Type B pancreatic cell (in vitro differentiated cells): ENCODE measurements at regions not wholly inside any gene's neighbourhood (a gene's known extent, or its start where the extent isn't known, plus 50 kb on each side); places are given as distances from the start of the nearest gene placed in this dataset.

Experiments
- DNase-seq: peaks from one replicate; pipeline ENCODE4 v3.0.0; 2021; ENCODE audit warnings: mixed read lengths; ENCODE audit not compliant: unreplicated experiment; ENCODE audit errors: extremely low spot score
- H3K27ac Mint-ChIP-seq: 2 replicates; pipeline ENCODE4 v1.8.0; 2021; ENCODE audit warnings: mild to moderate bottlenecking, mixed read lengths
- H3K27me3 Mint-ChIP-seq: 2 replicates; pipeline ENCODE4 v1.8.0; 2021; ENCODE audit warnings: mixed read lengths
- H3K36me3 Mint-ChIP-seq: 2 replicates; pipeline ENCODE4 v1.8.0; 2021; ENCODE audit warnings: mixed read lengths
- H3K4me1 Mint-ChIP-seq: one replicate; pipeline ENCODE4 v1.8.0; 2021; ENCODE audit warnings: mixed read lengths; ENCODE audit not compliant: unreplicated experiment
- H3K4me3 Mint-ChIP-seq: 2 replicates; pipeline ENCODE4 v1.8.0; 2021; ENCODE audit warnings: mild to moderate bottlenecking, mixed read lengths
- H3K9me3 Mint-ChIP-seq: 2 replicates; pipeline ENCODE4 v1.8.0; 2021; ENCODE audit warnings: mixed read lengths
- CTCF ChIP-seq: fragments of 200-600 bp; sonication (generic); conservative IDR thresholded peaks from 2 replicates; pipeline ENCODE4 v1.5.0; 2021; ENCODE audit warnings: antibody characterized with exemption, mild to moderate bottlenecking

GRCh38 chr10:121036431-121036830 lies 185.3 kb downstream of the WDR11 start:
- Mint-ChIP-seq H3K27me3 (no peaks in the 10 kb centered on the region), H3K4me1 (peaks cover 20% of the 10 kb centered on the region), H3K4me3 (peak overlapping the region; percentile 68), H3K27ac (peak overlapping the region; percentile 78), H3K9me3 (peaks cover 20% of the 10 kb centered on the region), H3K36me3 (peaks cover 3% of the 10 kb centered on the region)
- no peak for DNase-seq
- no peak for TF ChIP-seq CTCF

- Mint-ChIP-seq H3K4me1 (peaks cover 23% of the 10 kb centered on the region), H3K27ac (no peak overlapping the region), H3K36me3 (no peaks in the 10 kb centered on the region), H3K4me3 (no peak overlapping the region), H3K9me3 (peaks cover 11% of the 10 kb centered on the region), H3K27me3 (no peaks in the 10 kb centered on the region)
- DNase-seq: no peak
- TF ChIP-seq CTCF: no peak
Observed at GRCh38 chr10:121041499-121041898, 190.3 kb downstream of the WDR11 start.

DNA sequence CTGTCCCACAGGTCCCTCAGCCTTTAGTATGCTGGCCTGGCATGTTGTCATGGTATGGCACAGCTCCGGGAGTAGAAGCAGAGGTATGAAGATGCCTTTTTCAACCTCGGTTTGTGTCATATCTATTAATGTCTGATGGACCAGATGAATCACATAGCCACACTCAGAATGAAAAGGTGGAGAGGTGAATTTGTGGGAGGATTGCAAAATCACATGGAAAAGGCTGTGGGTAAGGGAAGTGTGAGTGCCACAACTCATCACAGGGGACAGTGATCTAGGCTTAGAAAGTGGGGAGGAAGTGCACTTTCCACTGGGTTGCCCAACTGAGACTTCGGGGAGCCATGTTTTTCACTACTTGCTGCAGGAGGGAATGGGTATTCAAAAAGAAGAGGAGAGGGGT lies 190.7 kb downstream of the WDR11 start:
- H3K36me3 Mint-ChIP-seq: no peaks in the 10 kb centered on the region
- no peak for DNase-seq
- H3K4me3 Mint-ChIP-seq: no peak overlapping the region
- H3K4me1 Mint-ChIP-seq: peaks cover 19% of the 10 kb centered on the region
- no peaks in the 10 kb centered on the region for H3K27me3 Mint-ChIP-seq
- H3K27ac Mint-ChIP-seq: no peak overlapping the region
- no peak for TF ChIP-seq CTCF
- H3K9me3 Mint-ChIP-seq: peaks cover 11% of the 10 kb centered on the region

DNA sequence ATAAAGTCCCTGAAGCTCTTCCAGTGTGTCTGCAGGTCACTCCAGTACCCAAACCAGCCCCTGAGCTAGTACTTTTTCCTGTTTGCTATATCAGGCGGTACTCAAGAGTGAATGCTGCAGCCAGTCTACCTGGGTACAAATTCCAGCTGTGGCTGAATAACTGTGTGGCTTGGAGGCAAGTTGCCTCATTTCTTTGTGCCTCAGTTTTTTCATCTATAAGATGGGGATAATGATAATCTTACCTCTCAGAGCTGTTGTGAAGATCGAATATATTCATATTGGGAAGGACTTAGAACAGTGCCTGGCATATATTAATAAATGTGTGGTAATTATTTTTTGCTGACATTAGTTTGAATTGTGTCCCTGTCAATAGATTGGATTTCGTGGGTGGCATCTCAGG lies 191.2 kb downstream of the WDR11 start:
- Mint-ChIP-seq H3K4me3 (no peak overlapping the region), H3K36me3 (no peaks in the 10 kb centered on the region), H3K4me1 (peaks cover 14% of the 10 kb centered on the region), H3K9me3 (peaks cover 11% of the 10 kb centered on the region), H3K27ac (no peak overlapping the region), H3K27me3 (no peaks in the 10 kb centered on the region)
- no peak for DNase-seq
- no peak for TF ChIP-seq CTCF

DNA sequence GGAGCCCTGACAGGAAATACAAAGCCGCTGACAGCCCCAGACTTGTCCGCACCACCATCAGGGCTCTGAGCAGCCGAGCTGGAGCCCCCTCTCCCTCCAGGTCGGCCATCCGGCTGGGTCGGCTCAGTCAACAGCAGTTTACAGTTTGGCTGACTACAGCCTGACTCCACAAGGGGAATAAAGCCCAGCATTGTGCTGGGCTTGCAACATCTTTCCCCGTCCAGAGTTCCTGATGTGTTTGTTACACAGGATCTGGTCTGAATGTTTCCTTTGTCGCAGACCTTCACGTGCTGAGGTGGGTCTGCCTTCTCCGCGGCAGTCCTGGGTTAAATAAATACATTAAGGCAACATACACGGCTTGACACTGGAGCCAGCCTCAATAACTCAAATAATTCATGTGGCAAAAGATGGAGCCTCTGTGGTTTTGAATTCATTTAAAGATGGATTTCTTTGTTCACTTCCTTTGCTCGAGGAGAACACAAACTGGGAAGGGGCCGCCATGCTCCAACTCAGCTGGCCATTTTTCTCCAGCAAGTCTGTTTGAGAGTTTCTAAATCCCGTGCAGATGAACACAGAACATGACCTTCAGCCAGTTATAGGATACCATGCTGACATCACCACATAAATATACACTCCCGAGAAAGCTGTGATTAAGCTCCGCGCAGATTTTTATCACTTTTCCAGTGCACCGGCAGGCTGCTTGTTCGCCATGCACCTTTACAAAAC lies 192.1 kb downstream of the WDR11 start:
- H3K36me3 Mint-ChIP-seq: peaks cover 4% of the 10 kb centered on the region
- no peak for DNase-seq
- peaks cover 9% of the 10 kb centered on the region for H3K9me3 Mint-ChIP-seq
- H3K4me3 Mint-ChIP-seq: peak overlapping the region; percentile 42
- peaks cover 9% of the 10 kb centered on the region for H3K4me1 Mint-ChIP-seq
- H3K27me3 Mint-ChIP-seq: no peaks in the 10 kb centered on the region
- no peak for TF ChIP-seq CTCF
- H3K27ac Mint-ChIP-seq: peak overlapping the region; percentile 66
